Neutrophil (primary cell): ENCODE measurements at regions not wholly inside any gene's neighbourhood (a gene's known extent, or its start where the extent isn't known, plus 50 kb on each side); places are given as distances from the start of the nearest gene placed in this dataset.

Experiments
- H3K27ac ChIP-seq: fragments of 200-600 bp; sonication (generic); 2 replicates; pipeline ENCODE4 v1.5.1; 2016; ENCODE audit warnings: mild to moderate bottlenecking, moderate library complexity
- H3K27me3 ChIP-seq: fragments of 200-600 bp; sonication (generic); 2 replicates; pipeline ENCODE4 v1.6.0; 2016; ENCODE audit warnings: mild to moderate bottlenecking
- H3K36me3 ChIP-seq: fragments of 200-600 bp; sonication (generic); 2 replicates; pipeline ENCODE4 v1.5.1; 2017
- H3K4me1 ChIP-seq, 2 experiments: fragments of 200-600 bp in 1 of 2; sonication (generic) in 1 of 2; 1 replicate in 1 of 2; 2 replicates in 1 of 2; pipeline versions ENCODE4 v1.5.1 to v1.6.1; 2013 to 2016; ENCODE audit warnings: low read depth in 1 of 2, low read length in 1 of 2, mild to moderate bottlenecking in 1 of 2, moderate library complexity in 1 of 2; ENCODE audit not compliant: control insufficient read depth in 1 of 2, insufficient read depth in 1 of 2
- H3K4me3 ChIP-seq, 2 experiments: fragments of 200-600 bp in 1 of 2; sonication (generic) in 1 of 2; 1 replicate in 1 of 2; 2 replicates in 1 of 2; pipeline ENCODE4 v1.5.1; 2013 to 2016; ENCODE audit warnings: low read depth in 1 of 2, low read length in 1 of 2, mild to moderate bottlenecking in 1 of 2, moderate library complexity in 1 of 2
- H3K9me3 ChIP-seq: fragments of 200-600 bp; sonication (generic); 2 replicates; pipeline ENCODE4 v1.5.1; 2016
- CTCF ChIP-seq: fragments of 200-600 bp; sonication (generic); IDR thresholded peaks from 2 replicates; pipeline ENCODE4 v1.5.1; 2016; ENCODE audit warnings: antibody characterized with exemption

- no peaks in the 10 kb centered on the region for H3K36me3 ChIP-seq
- no peaks in the 10 kb centered on the region for H3K4me1 ChIP-seq
- no peak for TF ChIP-seq CTCF
- H3K4me3 ChIP-seq, result no peak overlapping the region
- H3K9me3 ChIP-seq, result no peaks in the 10 kb centered on the region
- H3K27me3 ChIP-seq, result no peaks in the 10 kb centered on the region
- H3K27ac ChIP-seq, result no peak overlapping the region
These were observed 1640.8 kb upstream of the PIK3C3 start for GRCh38 chr18:40314199-40314598.

- Histone ChIP-seq H3K27ac (no peak overlapping the region), H3K36me3 (no peaks in the 10 kb centered on the region), H3K4me3 (no peak overlapping the region), H3K27me3 (no peaks in the 10 kb centered on the region), H3K4me1 (no peaks in the 10 kb centered on the region), H3K9me3 (no peaks in the 10 kb centered on the region)
- no peak for TF ChIP-seq CTCF
These were observed 1641.9 kb upstream of the PIK3C3 start for GRCh38 chr18:40313030-40313642.

- Histone ChIP-seq H3K9me3 (no peaks in the 10 kb centered on the region), H3K4me3 (no peak overlapping the region), H3K4me1 (no peaks in the 10 kb centered on the region), H3K36me3 (no peaks in the 10 kb centered on the region), H3K27ac (no peak overlapping the region), H3K27me3 (no peaks in the 10 kb centered on the region)
- no peak for TF ChIP-seq CTCF
These were observed 1647.4 kb upstream of the PIK3C3 start for GRCh38 chr18:40307627-40308026.

- H3K9me3 ChIP-seq, result no peaks in the 10 kb centered on the region
- no peak for TF ChIP-seq CTCF
- no peak overlapping the region for H3K4me3 ChIP-seq
- H3K27ac ChIP-seq, result no peak overlapping the region
- H3K4me1 ChIP-seq, result no peaks in the 10 kb centered on the region
- no peaks in the 10 kb centered on the region for H3K27me3 ChIP-seq
- H3K36me3 ChIP-seq, result no peaks in the 10 kb centered on the region
These were observed 1658.2 kb upstream of the PIK3C3 start for GRCh38 chr18:40296717-40297413.

- no peak for TF ChIP-seq CTCF
- no peak overlapping the region for H3K27ac ChIP-seq
- H3K9me3 ChIP-seq, result no peaks in the 10 kb centered on the region
- H3K27me3 ChIP-seq, result no peaks in the 10 kb centered on the region
- no peaks in the 10 kb centered on the region for H3K36me3 ChIP-seq
- no peaks in the 10 kb centered on the region for H3K4me1 ChIP-seq
- H3K4me3 ChIP-seq, result no peak overlapping the region
These were observed 1661.9 kb upstream of the PIK3C3 start for GRCh38 chr18:40292985-40293710.
